Stimulated activated naive CD8-positive, alpha-beta T cell treated with anti-CD3 and anti-CD28 coated beads, Interleukin-15, amount 100 ng/mL, for 72 hours (primary cell): ENCODE measurements at regions not wholly inside any gene's neighbourhood (a gene's known extent, or its start where the extent isn't known, plus 50 kb on each side); places are given as distances from the start of the nearest gene placed in this dataset.

ENCODE experiments used
- ATAC-seq: fragments of 150-1000 bp; cut with Tn5 transposase; 2 replicates; pipeline ENCODE4 v1.10.0; 2021; ENCODE audit warnings: mild to moderate bottlenecking, moderate library complexity
- DNase-seq, 2 donors: peaks; one replicate each; pipeline ENCODE4 v3.0.0; 2021 to 2022
- H3K27ac Mint-ChIP-seq, 2 donors: one replicate each; pipeline ENCODE4 v1.8.0; 2022; ENCODE audit warnings: mild to moderate bottlenecking in 2 of 2, mixed read lengths in 2 of 2, moderate library complexity in 2 of 2
- H3K27me3 Mint-ChIP-seq: one replicate; pipeline ENCODE4 v1.8.0; 2022; ENCODE audit warnings: mixed read lengths
- H3K4me1 Mint-ChIP-seq: one replicate; pipeline ENCODE4 v1.8.0; 2022; ENCODE audit warnings: mild to moderate bottlenecking, mixed read lengths
- H3K4me3 Mint-ChIP-seq, 2 donors: one replicate each; pipeline ENCODE4 v1.8.0; 2022; ENCODE audit warnings: mild to moderate bottlenecking in 2 of 2, mixed read lengths in 2 of 2, moderate library complexity in 1 of 2
- H3K9me3 Mint-ChIP-seq, 2 donors: one replicate each; pipeline ENCODE4 v1.8.0; 2022; ENCODE audit warnings: mixed read lengths in 2 of 2

DNA sequence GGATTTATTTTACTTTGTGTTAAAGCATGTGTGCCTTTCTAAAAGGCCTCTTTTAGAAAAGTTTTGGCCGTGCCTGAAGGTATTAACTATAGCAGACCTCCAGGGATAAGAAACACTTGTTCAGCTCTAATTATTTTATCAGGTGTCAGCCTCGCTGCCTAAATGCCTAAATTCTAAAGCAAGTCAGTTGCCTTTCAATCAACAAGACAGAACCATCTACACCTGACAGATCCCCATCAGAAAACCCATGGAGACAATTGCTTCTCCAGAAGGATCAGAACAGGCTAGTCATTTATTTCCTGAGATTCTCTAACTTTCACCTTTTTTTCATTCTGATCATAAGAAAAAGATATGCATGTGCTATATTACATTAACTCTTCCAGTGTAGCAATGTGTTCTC lies 171.4 kb upstream of the GPC6 start:
- no peak for ATAC-seq
- Mint-ChIP-seq H3K27me3 (no peaks in the 10 kb centered on the region), H3K4me1 (no peaks in the 10 kb centered on the region), H3K4me3 (no peak overlapping the region), H3K9me3 (peaks cover 0 to 8% of the 10 kb centered on the region in 2 donors), H3K27ac (no peak overlapping the region)
- no peak for DNase-seq

GRCh38 chr13:93058301-93058700 lies 168.3 kb upstream of the GPC6 start:
- Mint-ChIP-seq H3K4me3 (no peak overlapping the region), H3K9me3 (no peaks in the 10 kb centered on the region), H3K27me3 (no peaks in the 10 kb centered on the region), H3K27ac (no peak overlapping the region), H3K4me1 (no peaks in the 10 kb centered on the region)
- ATAC-seq: no peak
- DNase-seq: no peak

DNA sequence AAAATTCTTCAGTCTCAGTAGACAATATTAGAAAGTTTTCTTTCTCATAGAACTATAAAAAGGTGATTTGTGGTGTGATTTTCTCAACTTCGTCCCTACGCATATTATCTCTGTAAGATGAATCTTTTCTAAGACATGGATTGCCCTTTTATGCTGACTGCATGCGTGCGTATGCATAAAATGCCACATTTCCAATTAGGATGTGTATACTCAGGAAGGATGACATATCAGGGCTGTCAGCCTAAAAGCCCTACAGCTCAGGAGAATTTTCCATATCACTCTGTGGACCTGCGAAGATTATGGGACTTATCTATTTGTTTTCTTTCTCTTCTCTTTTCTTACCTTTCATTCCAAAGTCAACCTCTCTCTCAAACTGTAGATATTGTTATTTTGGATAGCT lies 166.5 kb upstream of the GPC6 start:
- Mint-ChIP-seq H3K4me3 (no peak overlapping the region), H3K27ac (no peak overlapping the region), H3K4me1 (no peaks in the 10 kb centered on the region), H3K9me3 (no peaks in the 10 kb centered on the region), H3K27me3 (no peaks in the 10 kb centered on the region)
- ATAC-seq: no peak
- no peak for DNase-seq

GRCh38 chr13:93066187-93066586 lies 160.4 kb upstream of the GPC6 start:
- no peak overlapping the region for H3K27ac Mint-ChIP-seq
- no peaks in the 10 kb centered on the region for H3K4me1 Mint-ChIP-seq
- H3K27me3 Mint-ChIP-seq: no peaks in the 10 kb centered on the region
- ATAC-seq: no peak
- no peak overlapping the region for H3K4me3 Mint-ChIP-seq
- H3K9me3 Mint-ChIP-seq: peaks cover 0 to 6% of the 10 kb centered on the region in 2 donors
- no peak for DNase-seq

GRCh38 chr13:93079294-93079693 lies 147.3 kb upstream of the GPC6 start:
- Mint-ChIP-seq H3K4me1 (no peaks in the 10 kb centered on the region), H3K9me3 (no peaks in the 10 kb centered on the region), H3K27ac (no peak overlapping the region), H3K4me3 (no peak overlapping the region), H3K27me3 (no peaks in the 10 kb centered on the region)
- ATAC-seq (no peak), DNase-seq (no peak)

- no peaks in the 10 kb centered on the region for H3K4me1 Mint-ChIP-seq
- no peaks in the 10 kb centered on the region for H3K27me3 Mint-ChIP-seq
- H3K4me3 Mint-ChIP-seq: no peak overlapping the region
- no peak overlapping the region for H3K27ac Mint-ChIP-seq
- DNase-seq: no peak
- no peak for ATAC-seq
- no peaks in the 10 kb centered on the region for H3K9me3 Mint-ChIP-seq
These were observed 146.4 kb upstream of the GPC6 start for GRCh38 chr13:93080166-93080565.

DNA sequence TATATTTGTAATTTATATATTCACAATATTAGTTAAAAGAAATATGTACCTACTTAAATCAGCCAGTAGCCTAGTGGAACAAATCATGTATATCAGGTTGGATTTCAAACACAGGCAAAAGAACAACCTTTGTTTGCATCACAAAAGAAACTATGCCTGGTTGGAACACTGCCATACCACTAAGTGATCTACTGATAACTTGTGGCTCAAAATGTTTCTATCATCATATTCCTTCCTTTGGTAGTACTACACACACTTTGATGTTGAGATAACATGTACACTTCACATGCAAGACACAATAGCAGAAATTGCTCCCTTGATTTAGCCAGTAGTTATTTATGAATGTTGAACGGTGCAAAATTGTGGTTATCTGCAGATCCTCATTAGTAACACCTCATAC lies 146.0 kb upstream of the GPC6 start:
- Mint-ChIP-seq H3K9me3 (peaks cover 0 to 4% of the 10 kb centered on the region in 2 donors), H3K27ac (no peak overlapping the region), H3K4me3 (no peak overlapping the region), H3K4me1 (no peaks in the 10 kb centered on the region), H3K27me3 (no peaks in the 10 kb centered on the region)
- ATAC-seq (no peak), DNase-seq (no peak)

DNA sequence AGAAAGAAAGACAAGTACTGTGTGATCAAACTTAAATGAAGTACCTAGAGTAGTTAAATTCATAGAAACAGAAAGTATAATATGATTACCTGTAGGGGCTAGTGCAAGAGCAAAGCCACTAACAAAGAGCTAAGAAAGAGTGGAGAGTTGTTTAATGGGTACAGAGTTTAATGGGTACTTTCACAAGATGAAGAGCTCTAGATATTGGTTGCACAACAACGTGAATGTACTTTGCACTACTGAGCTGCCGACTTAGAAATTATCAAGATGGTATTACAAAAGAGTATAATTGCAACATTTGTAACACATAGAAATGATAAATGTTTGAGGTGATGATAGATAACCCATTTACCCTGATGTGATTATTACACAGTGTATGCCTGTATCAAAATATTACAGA lies 140.3 kb upstream of the GPC6 start:
- DNase-seq (no peak), ATAC-seq (no peak)
- peaks cover 0 to 4% of the 10 kb centered on the region in 2 donors for H3K9me3 Mint-ChIP-seq
- H3K27ac Mint-ChIP-seq: no peak overlapping the region
- H3K4me1 Mint-ChIP-seq: no peaks in the 10 kb centered on the region
- H3K27me3 Mint-ChIP-seq: no peaks in the 10 kb centered on the region
- no peak overlapping the region for H3K4me3 Mint-ChIP-seq

DNA sequence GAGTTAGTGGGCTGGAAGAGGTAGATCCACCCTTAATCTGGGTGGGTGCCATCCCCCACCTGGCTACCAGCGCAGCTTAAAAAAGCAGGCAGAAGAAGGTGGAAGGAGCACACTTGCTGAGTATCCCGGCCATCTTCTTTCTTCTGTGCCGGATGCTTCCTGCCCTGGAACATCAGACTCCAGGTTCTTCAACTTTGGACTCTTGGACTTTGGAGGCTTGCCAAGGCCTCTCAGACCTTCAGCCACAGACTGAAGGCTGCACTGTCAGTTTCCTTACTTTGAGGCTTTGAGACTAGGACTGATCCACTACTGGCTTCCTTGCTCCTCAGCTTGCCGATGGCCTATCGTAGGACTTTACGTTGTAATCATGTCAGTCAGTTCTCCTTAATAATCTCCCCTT lies 127.6 kb upstream of the GPC6 start:
- H3K9me3 Mint-ChIP-seq: no peaks in the 10 kb centered on the region

GRCh38 chr13:93101226-93101734 lies 125.3 kb upstream of the GPC6 start:
- Mint-ChIP-seq H3K27me3 (no peaks in the 10 kb centered on the region), H3K4me3 (no peak overlapping the region), H3K27ac (no peak overlapping the region), H3K4me1 (no peaks in the 10 kb centered on the region), H3K9me3 (no peaks in the 10 kb centered on the region)
- ATAC-seq (no peak), DNase-seq (no peak)

More for the DNA sequence above, 127.6 kb upstream of the GPC6 start:
- DNase-seq: no peak
- no peak overlapping the region for H3K27ac Mint-ChIP-seq
- H3K4me3 Mint-ChIP-seq: no peak overlapping the region
- ATAC-seq: no peak
- no peaks in the 10 kb centered on the region for H3K4me1 Mint-ChIP-seq
- no peaks in the 10 kb centered on the region for H3K27me3 Mint-ChIP-seq

DNA sequence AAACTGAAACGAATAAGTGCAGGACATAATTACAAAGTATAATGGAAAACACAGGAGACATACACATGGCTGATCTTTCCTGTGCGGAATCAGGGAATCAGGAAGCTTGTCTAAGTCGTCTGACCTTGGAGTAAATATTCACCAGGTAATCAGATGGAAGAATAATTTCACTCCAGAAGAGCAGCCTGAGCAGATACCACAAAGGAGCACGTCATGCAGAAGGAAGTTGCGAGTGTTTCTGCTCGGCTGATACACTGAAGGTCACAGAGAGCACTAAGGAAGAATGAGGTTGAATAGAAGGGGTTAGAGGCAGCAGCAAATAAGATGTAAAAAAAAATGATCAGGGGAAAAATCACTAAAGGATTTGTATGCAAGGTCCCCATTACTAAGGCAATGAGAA lies 122.3 kb upstream of the GPC6 start:
- no peak overlapping the region for H3K27ac Mint-ChIP-seq
- DNase-seq (no peak), ATAC-seq (no peak)
- H3K4me1 Mint-ChIP-seq: no peaks in the 10 kb centered on the region
- H3K27me3 Mint-ChIP-seq: no peaks in the 10 kb centered on the region
- no peaks in the 10 kb centered on the region for H3K9me3 Mint-ChIP-seq
- no peak overlapping the region for H3K4me3 Mint-ChIP-seq

GRCh38 chr13:93108111-93108601 lies 118.5 kb upstream of the GPC6 start:
- Mint-ChIP-seq H3K27ac (no peak overlapping the region), H3K4me1 (no peaks in the 10 kb centered on the region), H3K4me3 (no peak overlapping the region), H3K9me3 (no peaks in the 10 kb centered on the region), H3K27me3 (no peaks in the 10 kb centered on the region)
- ATAC-seq (no peak), DNase-seq (no peak)

GRCh38 chr13:93116809-93117208 lies 109.8 kb upstream of the GPC6 start:
- Mint-ChIP-seq H3K4me3 (no peak overlapping the region), H3K9me3 (peaks cover 0 to 9% of the 10 kb centered on the region in 2 donors), H3K4me1 (no peaks in the 10 kb centered on the region), H3K27ac (no peak overlapping the region), H3K27me3 (no peaks in the 10 kb centered on the region)
- no peak for ATAC-seq
- DNase-seq: no peak

DNA sequence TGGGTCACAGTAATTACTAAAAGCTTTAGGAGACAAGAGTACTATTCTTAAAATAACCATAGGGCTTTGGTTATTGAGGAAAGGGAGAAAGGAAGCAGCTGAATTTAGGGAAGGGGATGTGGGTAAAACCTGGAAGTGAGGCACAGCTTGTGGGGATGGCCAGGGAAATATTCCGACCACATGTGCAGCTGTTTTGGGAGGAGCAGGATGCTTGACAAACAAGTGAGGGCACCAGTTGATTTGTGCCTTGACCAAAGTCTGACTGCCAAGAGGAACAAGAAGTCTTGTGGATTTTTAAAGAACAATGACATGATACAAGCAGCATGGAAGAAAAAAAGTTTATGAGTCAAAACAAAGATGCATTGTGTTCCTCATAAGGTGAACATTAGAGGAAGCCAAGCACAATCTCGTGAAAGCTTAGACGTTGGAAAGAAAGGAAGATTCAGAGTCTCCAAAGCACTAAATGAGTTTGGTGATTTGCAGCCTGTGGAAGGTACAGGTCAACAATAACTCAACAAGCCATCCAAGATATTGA lies 108.5 kb upstream of the GPC6 start:
- H3K27ac Mint-ChIP-seq: no peak overlapping the region
- DNase-seq (no peak), ATAC-seq (no peak)
- H3K4me1 Mint-ChIP-seq: no peaks in the 10 kb centered on the region
- peaks cover 0 to 9% of the 10 kb centered on the region in 2 donors for H3K9me3 Mint-ChIP-seq
- no peak overlapping the region for H3K4me3 Mint-ChIP-seq
- no peaks in the 10 kb centered on the region for H3K27me3 Mint-ChIP-seq

DNA sequence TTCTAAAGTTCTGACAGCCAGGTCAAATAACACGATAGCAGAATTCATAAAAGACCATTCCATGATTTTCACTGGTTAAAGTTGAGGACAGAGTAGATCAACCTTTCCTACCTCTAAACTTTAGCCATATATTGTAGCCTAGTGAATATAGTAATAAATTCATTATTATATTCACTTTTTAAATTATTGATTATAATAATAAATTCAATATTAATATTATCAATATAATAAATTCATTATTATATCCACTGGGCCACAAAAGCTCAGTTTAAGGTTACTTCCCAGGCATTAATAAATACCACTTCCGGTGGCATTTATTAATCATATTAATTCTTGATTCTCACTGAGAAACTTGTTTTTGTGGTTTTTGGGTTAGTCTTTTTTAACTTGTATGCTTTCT lies 85.7 kb upstream of the GPC6 start:
- Mint-ChIP-seq H3K9me3 (no peaks in the 10 kb centered on the region), H3K27ac (no peak overlapping the region), H3K4me3 (no peak overlapping the region), H3K27me3 (no peaks in the 10 kb centered on the region), H3K4me1 (no peaks in the 10 kb centered on the region)
- ATAC-seq (no peak), DNase-seq (no peak)

- Mint-ChIP-seq H3K27me3 (no peaks in the 10 kb centered on the region), H3K4me3 (no peak overlapping the region), H3K4me1 (no peaks in the 10 kb centered on the region), H3K9me3 (peaks cover 0 to under 1% of the 10 kb centered on the region in 2 donors), H3K27ac (no peak overlapping the region)
- ATAC-seq (no peak), DNase-seq (no peak)
These were observed 82.6 kb upstream of the GPC6 start for GRCh38 chr13:93144031-93144430.

- Mint-ChIP-seq H3K27me3 (no peaks in the 10 kb centered on the region), H3K9me3 (peaks cover 0 to 12% of the 10 kb centered on the region in 2 donors), H3K4me3 (no peak overlapping the region), H3K4me1 (no peaks in the 10 kb centered on the region), H3K27ac (no peak overlapping the region)
- DNase-seq (no peak), ATAC-seq (no peak)
These were observed 81.4 kb upstream of the GPC6 start for GRCh38 chr13:93145199-93145598.
